Brain microvascular endothelial cell (primary cell): ENCODE measurements at regions not wholly inside any gene's neighbourhood (a gene's known extent, or its start where the extent isn't known, plus 50 kb on each side); places are given as distances from the start of the nearest gene placed in this dataset.

Source experiments
- DNase-seq: peaks from one replicate; pipeline ENCODE4 v3.0.0-alpha.2; 2020
- H3K27ac ChIP-seq: fragments of 250-450 bp; sonication (Bioruptor Pico); 2 replicates; pipeline ENCODE4 v1.5.1; 2020; ENCODE audit warnings: mild to moderate bottlenecking, moderate library complexity
- H3K27me3 ChIP-seq: fragments of 250-450 bp; sonication (Bioruptor Pico); replicated peaks from 2 replicates; pipeline ENCODE4 v1.5.1; 2020; ENCODE audit warnings: mild to moderate bottlenecking
- H3K36me3 ChIP-seq: fragments of 250-450 bp; sonication (Bioruptor Pico); replicated peaks from 2 replicates; pipeline ENCODE4 v1.5.1; 2020; ENCODE audit warnings: mild to moderate bottlenecking
- H3K4me3 ChIP-seq: 2 replicates; pipeline ENCODE4 v1.5.1; 2011; ENCODE audit warnings: low read depth, mild to moderate bottlenecking, control low read depth, low read length, moderate library complexity
- CTCF ChIP-seq: IDR thresholded peaks from 2 replicates; pipeline ENCODE4 v1.5.1; 2011; ENCODE audit warnings: low read depth, mild to moderate bottlenecking, moderate library complexity, low read length, control low read depth, inconsistent platforms; ENCODE audit errors: missing control alignments
- in situ Hi-C: cut with HindIII; loops from 2 replicates; pipeline ENCODE4 v1.10.0; 2017; ENCODE audit warnings: low sequenced_read_pairs, low pct_ligation_motif_present

DNA sequence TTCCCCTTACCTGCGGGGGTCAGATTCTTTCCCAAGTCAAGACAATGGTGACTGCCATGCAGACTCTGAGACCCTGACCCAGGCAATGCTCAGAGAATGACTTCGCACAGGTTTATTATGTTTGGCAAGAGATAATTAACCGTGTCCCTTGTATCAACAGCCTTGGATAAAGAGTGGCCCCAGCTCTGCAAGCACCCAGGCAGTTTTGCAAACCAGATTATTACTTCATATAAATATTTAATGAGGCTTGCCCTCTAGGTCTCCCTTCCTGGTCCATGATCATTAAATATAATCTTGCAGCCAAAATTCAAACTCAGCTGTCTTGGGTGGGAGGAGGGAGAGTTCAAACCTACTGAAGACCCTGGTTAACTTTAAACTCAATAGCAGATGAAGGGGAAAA is 156.5 kb downstream of the ANKRD60 start:
- no peaks in the 10 kb centered on the region for H3K36me3 ChIP-seq
- no peak for DNase-seq
- no peak overlapping the region for H3K4me3 ChIP-seq
- no peak overlapping the region for H3K27ac ChIP-seq
- TF ChIP-seq CTCF = no peak
- in situ Hi-C loops = no loop called here
- H3K27me3 ChIP-seq = no peaks in the 10 kb centered on the region

GRCh38 chr20:58071298-58071697 is 157.2 kb downstream of the ANKRD60 start:
- DNase-seq = no peak
- in situ Hi-C loops = no loop called here
- H3K36me3 ChIP-seq = no peaks in the 10 kb centered on the region
- no peak overlapping the region for H3K27ac ChIP-seq
- no peaks in the 10 kb centered on the region for H3K27me3 ChIP-seq
- TF ChIP-seq CTCF = no peak
- H3K4me3 ChIP-seq = no peak overlapping the region

GRCh38 chr20:58070664-58071196 is 157.7 kb downstream of the ANKRD60 start:
- H3K27ac ChIP-seq = no peak overlapping the region
- no peak overlapping the region for H3K4me3 ChIP-seq
- DNase-seq = no peak
- TF ChIP-seq CTCF = no peak
- no peaks in the 10 kb centered on the region for H3K27me3 ChIP-seq
- in situ Hi-C loops = no loop called here
- H3K36me3 ChIP-seq = no peaks in the 10 kb centered on the region

- Histone ChIP-seq H3K36me3 (no peaks in the 10 kb centered on the region), H3K27me3 (no peaks in the 10 kb centered on the region), H3K4me3 (no peak overlapping the region), H3K27ac (no peak overlapping the region)
- no peak for DNase-seq
- in situ Hi-C loops = no loop called here
- TF ChIP-seq CTCF = no peak
Observed at GRCh38 chr20:58069796-58070663, 158.4 kb downstream of the ANKRD60 start.

DNA sequence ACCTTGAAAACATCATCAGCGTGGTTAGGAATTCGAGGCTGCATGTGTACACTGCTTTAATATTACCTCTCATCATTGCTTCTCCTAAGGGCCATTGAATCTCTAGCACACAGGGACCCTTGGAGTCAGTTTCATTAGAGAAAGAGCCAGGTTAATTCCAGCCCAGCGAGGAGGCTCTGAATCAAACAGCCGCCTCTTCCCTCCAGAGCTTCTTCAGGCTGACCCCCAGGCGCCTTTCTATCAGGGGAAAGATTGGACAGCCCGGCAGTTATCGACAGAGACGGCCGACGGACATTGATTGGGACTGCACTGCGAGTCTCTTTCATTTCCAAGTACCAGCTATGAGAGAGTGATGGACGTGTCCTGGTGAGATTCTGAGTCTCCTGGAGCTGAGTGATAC is 159.2 kb downstream of the ANKRD60 start:
- Histone ChIP-seq H3K27ac (no peak overlapping the region), H3K27me3 (no peaks in the 10 kb centered on the region), H3K36me3 (no peaks in the 10 kb centered on the region), H3K4me3 (no peak overlapping the region)
- TF ChIP-seq CTCF = no peak
- in situ Hi-C loops = no loop called here
- DNase-seq = no peak
